ENCODE measurements at regions not wholly inside any gene's neighbourhood (a gene's known extent, or its start where the extent isn't known, plus 50 kb on each side); places are given as distances from the start of the nearest gene placed in this dataset.

GRCh38 chr3:111414531-111414930 is 127.5 kb upstream of the CD96 start:
- TF ChIP-seq ARNT (IDR thresholded peaks at IDR 0.05) (no peak), BHLHE40 (IDR thresholded peaks at IDR 0.05; ENCODE audit: borderline replicate concordance) (no peak), FOXA1 (IDR thresholded peaks at IDR 0.05) (no peak), FOXK2 (IDR thresholded peaks at IDR 0.05) (no peak)

All from HEK293T (cell line).